GM23248 (cell line): ENCODE measurements at regions not wholly inside any gene's neighbourhood (a gene's known extent, or its start where the extent isn't known, plus 50 kb on each side); places are given as distances from the start of the nearest gene placed in this dataset.

Experiments used
- DNase-seq: peaks from one replicate; pipeline ENCODE4 v3.0.0-alpha.2; 2015
- H2AFZ ChIP-seq: fragments of 200-600 bp; sonication (generic); 2 replicates; pipeline ENCODE4 v1.6.1; 2016; ENCODE audit warnings: antibody characterized with exemption
- H3F3A ChIP-seq: fragments of 200-600 bp; sonication (generic); 2 replicates; pipeline ENCODE4 v1.6.1; 2016; ENCODE audit warnings: mild to moderate bottlenecking, antibody characterized with exemption, mixed run types; ENCODE audit not compliant: insufficient read depth
- H3K27ac ChIP-seq: fragments of 200-600 bp; sonication (generic); 2 replicates; pipeline ENCODE4 v1.5.1; 2016; ENCODE audit warnings: mild to moderate bottlenecking
- H3K27me3 ChIP-seq: fragments of 200-600 bp; sonication (generic); replicated peaks from 2 replicates; pipeline ENCODE4 v1.6.1; 2016; ENCODE audit warnings: mild to moderate bottlenecking; ENCODE audit not compliant: insufficient read depth
- H3K36me3 ChIP-seq: fragments of 200-600 bp; sonication (generic); 2 replicates; pipeline ENCODE4 v1.6.1; 2016; ENCODE audit warnings: low read depth, mild to moderate bottlenecking
- H3K4me1 ChIP-seq: fragments of 200-600 bp; sonication (generic); 2 replicates; pipeline ENCODE4 v1.6.1; 2016; ENCODE audit warnings: mild to moderate bottlenecking; ENCODE audit not compliant: insufficient read depth
- H3K4me2 ChIP-seq: fragments of 200-600 bp; sonication (generic); one replicate; pipeline ENCODE4 v1.6.1; 2016; ENCODE audit warnings: mild to moderate bottlenecking; ENCODE audit not compliant: unreplicated experiment
- H3K4me3 ChIP-seq: fragments of 200-600 bp; sonication (generic); 2 replicates; pipeline ENCODE4 v1.5.1; 2016; ENCODE audit warnings: mild to moderate bottlenecking
- H3K79me2 ChIP-seq: fragments of 200-600 bp; sonication (generic); 2 replicates; pipeline ENCODE4 v1.6.1; 2016; ENCODE audit warnings: mild to moderate bottlenecking; ENCODE audit not compliant: insufficient read depth
- H3K9ac ChIP-seq: fragments of 200-600 bp; sonication (generic); 2 replicates; pipeline ENCODE4 v1.6.1; 2016; ENCODE audit warnings: mild to moderate bottlenecking
- H3K9me2 ChIP-seq: fragments of 200-600 bp; sonication (generic); 2 replicates; pipeline ENCODE4 v1.6.1; 2016; ENCODE audit warnings: mixed run types, mild to moderate bottlenecking, moderate library complexity; ENCODE audit not compliant: insufficient read depth
- H3K9me3 ChIP-seq: fragments of 200-600 bp; sonication (generic); one replicate; pipeline ENCODE4 v1.6.1; 2017; ENCODE audit warnings: low read depth
- H4K20me1 ChIP-seq: fragments of 200-600 bp; sonication (generic); 2 replicates; pipeline ENCODE4 v1.6.0; 2016; ENCODE audit not compliant: insufficient read depth
- EZH2 ChIP-seq: fragments of 200-600 bp; sonication (generic); IDR thresholded peaks from 2 replicates; pipeline ENCODE4 v1.6.1; 2018; ENCODE audit warnings: antibody characterized with exemption, mild to moderate bottlenecking; ENCODE audit not compliant: insufficient read depth, poor library complexity, severe bottlenecking
- EZH2phosphoT487 ChIP-seq: fragments of 200-600 bp; sonication (generic); IDR thresholded peaks from 2 replicates; pipeline ENCODE4 v1.6.1; 2018; ENCODE audit warnings: antibody characterized with exemption, moderate library complexity, mild to moderate bottlenecking, low read depth; ENCODE audit not compliant: insufficient read depth
- WGBS, 2 experiments: methylation state at CpG; one replicate each; pipeline ENCODE4 v1.1.6; 2015 to 2017; ENCODE audit warnings: low lambda C conversion rate in 2 of 2, low coverage in 1 of 2; ENCODE audit errors: missing lambda C conversion rate in 2 of 2; 5-methylcytosine and 5-hydroxymethylcytosine counted together
- in situ Hi-C: fragments of 300-500 bp; cut with MboI; formaldehyde crosslinking; loops from 2 replicates; pipeline ENCODE4 v1.15.0; 2020

DNA sequence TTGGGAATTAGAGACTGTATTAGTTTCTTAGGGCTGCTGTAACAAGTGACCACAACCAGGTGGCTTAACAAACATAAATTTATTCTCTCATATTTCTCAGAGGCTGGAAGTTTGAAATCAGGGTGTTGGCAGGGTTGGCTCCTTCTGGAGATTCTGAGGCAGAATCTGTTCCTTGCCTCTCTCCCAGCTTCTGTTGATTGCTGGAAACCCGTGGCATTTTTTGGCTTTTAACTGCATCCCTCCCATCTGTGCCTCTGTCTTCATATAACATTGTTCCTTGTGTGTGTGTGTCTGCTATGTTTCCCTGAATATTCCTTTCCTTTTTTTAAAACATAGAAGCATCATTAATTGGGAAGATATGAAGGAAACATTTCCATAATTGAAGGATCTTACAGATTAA lies 448.1 kb upstream of the DCC start:
- Histone ChIP-seq H3K9me3 (no peaks in the 10 kb centered on the region), H3K27ac (no peak overlapping the region), H3K9ac (no peak overlapping the region), H3K79me2 (no peaks in the 10 kb centered on the region), H3K4me1 (no peaks in the 10 kb centered on the region), H2AFZ (no peak overlapping the region), H3K4me3 (no peak overlapping the region), H3F3A (no peaks in the 10 kb centered on the region), H3K4me2 (no peak overlapping the region), H4K20me1 (no peaks in the 10 kb centered on the region), H3K27me3 (no peaks in the 10 kb centered on the region), H3K9me2 (no peaks in the 10 kb centered on the region), H3K36me3 (no peaks in the 10 kb centered on the region)
- 0% methylated on average over 1 of the region's 1 CpG for WGBS, 2 experiments
- DNase-seq, result no peak
- no peak for TF ChIP-seq EZH2
- TF ChIP-seq EZH2phosphoT487, result no peak
- in situ Hi-C loops, result loop anchor here (25.0 kb wide), 1 partner anchor 780 kb away; no protein-coding TSS in a partner anchor

DNA sequence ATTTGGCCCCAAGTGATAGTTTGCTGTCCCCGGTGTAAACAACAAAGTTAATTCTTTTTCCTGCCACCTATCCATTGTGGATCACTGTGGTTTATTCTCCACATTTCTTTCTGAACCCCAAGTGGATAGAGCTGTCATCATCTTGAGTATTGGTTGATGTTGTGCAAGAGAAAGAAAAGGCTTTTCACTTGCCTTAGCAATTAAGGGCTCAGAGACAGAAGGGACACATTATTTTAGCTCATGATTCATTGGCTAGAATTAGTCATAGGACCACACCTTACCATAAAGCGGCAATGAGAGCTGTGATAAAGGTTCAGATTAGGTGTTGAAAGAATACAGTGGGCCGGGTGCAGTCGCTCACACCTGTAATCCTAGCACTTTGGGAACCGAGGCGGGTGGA lies 442.1 kb upstream of the DCC start:
- Histone ChIP-seq H3K79me2 (no peaks in the 10 kb centered on the region), H3K27ac (no peak overlapping the region), H3K9ac (no peak overlapping the region), H3K4me2 (no peak overlapping the region), H3K9me3 (no peaks in the 10 kb centered on the region), H3K4me1 (no peaks in the 10 kb centered on the region), H2AFZ (no peak overlapping the region), H4K20me1 (no peaks in the 10 kb centered on the region), H3K27me3 (no peaks in the 10 kb centered on the region), H3K36me3 (no peaks in the 10 kb centered on the region), H3K4me3 (no peak overlapping the region), H3F3A (no peaks in the 10 kb centered on the region), H3K9me2 (no peaks in the 10 kb centered on the region)
- in situ Hi-C loops, result loop anchor here (25.0 kb wide), 1 partner anchor 786 kb away; no protein-coding TSS in a partner anchor
- DNase-seq, result no peak
- TF ChIP-seq EZH2 (no peak), EZH2phosphoT487 (no peak)
- WGBS, 2 experiments, result 39 to 41% methylated on average over 6 of the region's 6 CpGs

DNA sequence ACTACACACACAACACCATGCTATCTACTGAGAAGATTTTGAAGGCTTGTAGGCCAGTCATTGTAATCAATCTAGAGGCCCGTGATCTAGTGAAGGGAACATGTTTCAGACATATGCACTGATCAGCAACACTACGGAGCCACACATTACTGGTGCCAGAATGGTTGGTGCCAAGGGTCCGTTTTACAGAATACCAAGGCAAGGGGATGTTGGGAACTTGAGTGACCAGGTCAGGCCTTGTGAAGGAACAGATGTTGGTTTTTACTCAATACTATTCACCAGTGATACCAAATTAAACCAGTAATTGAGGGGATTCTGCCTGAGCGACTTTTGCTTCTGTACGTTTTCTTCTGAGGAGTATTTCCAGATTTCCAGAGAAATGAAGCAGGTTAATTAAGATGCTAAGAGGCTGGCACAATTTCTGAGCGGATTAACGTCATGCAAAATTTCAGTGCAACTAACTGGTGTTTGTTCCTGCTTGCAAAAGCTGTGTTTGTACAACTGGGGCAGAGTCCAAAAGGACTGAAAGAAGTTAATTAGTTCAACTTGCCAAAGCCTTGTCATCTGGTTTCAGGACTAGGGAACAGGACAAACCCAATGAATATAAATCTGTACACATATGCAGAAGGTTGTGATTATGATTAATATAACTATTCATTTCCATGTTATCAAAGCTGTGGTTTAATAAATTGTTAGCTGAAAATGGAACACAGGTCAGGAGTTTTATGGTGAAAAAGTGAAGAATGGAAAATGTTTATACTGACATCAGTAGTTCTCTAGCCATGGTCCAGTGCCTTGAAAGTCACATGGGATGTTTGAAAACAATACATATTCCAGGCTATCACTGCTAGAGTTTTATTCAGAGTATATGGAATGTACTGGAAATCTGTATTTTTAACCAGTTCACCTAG lies 432.1 kb upstream of the DCC start:
- no peaks in the 10 kb centered on the region for H3F3A ChIP-seq
- H3K4me1 ChIP-seq, result no peaks in the 10 kb centered on the region
- TF ChIP-seq EZH2, result no peak
- no peak for TF ChIP-seq EZH2phosphoT487
- no peak overlapping the region for H3K9ac ChIP-seq
- no peaks in the 10 kb centered on the region for H3K36me3 ChIP-seq
- no peak overlapping the region for H3K4me3 ChIP-seq
- no peak overlapping the region for H3K4me2 ChIP-seq
- no peaks in the 10 kb centered on the region for H3K79me2 ChIP-seq
- no peak for DNase-seq
- no peaks in the 10 kb centered on the region for H3K9me3 ChIP-seq
- no peaks in the 10 kb centered on the region for H3K9me2 ChIP-seq
- in situ Hi-C loops, result no loop called here
- no peak overlapping the region for H3K27ac ChIP-seq
- 11 to 14% methylated on average over 7 of the region's 7 CpGs for WGBS, 2 experiments
- H2AFZ ChIP-seq, result no peak overlapping the region
- no peaks in the 10 kb centered on the region for H3K27me3 ChIP-seq
- H4K20me1 ChIP-seq, result no peaks in the 10 kb centered on the region

DNA sequence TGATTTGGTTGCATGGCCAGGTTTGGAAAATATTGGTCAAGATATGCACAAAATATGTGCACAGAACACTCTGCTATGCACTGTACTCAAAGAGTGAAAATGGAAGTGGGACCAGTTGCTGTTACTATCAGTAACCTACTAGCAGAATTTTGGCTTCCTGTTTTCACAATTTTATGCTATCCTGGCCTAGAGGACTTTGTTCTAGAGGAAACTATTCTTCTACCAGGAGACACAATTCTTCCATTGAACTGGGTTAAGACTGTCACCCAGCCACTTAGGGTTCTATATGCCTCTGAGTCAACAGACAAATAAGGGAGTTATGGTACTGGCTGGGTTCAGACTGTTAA lies 431.4 kb upstream of the DCC start:
- H3K27ac ChIP-seq, result no peak overlapping the region
- H3K4me3 ChIP-seq, result no peak overlapping the region
- H3F3A ChIP-seq, result no peaks in the 10 kb centered on the region
- no peaks in the 10 kb centered on the region for H3K4me1 ChIP-seq
- H4K20me1 ChIP-seq, result no peaks in the 10 kb centered on the region
- H3K9ac ChIP-seq, result no peak overlapping the region
- H3K4me2 ChIP-seq, result no peak overlapping the region
- in situ Hi-C loops, result no loop called here
- TF ChIP-seq EZH2phosphoT487, result no peak
- no peak for TF ChIP-seq EZH2
- H3K79me2 ChIP-seq, result no peaks in the 10 kb centered on the region
- no peak overlapping the region for H2AFZ ChIP-seq
- no peaks in the 10 kb centered on the region for H3K9me3 ChIP-seq
- no peak for DNase-seq
- H3K9me2 ChIP-seq, result no peaks in the 10 kb centered on the region
- no peaks in the 10 kb centered on the region for H3K27me3 ChIP-seq
- H3K36me3 ChIP-seq, result no peaks in the 10 kb centered on the region
